Esophagus muscularis mucosa (tissue), 4 donors: ENCODE measurements at regions not wholly inside any gene's neighbourhood (a gene's known extent, or its start where the extent isn't known, plus 50 kb on each side); places are given as distances from the start of the nearest gene placed in this dataset.

ENCODE experiments used
- DNase-seq: peaks from one replicate; pipeline ENCODE4 v3.0.0-alpha.2; 2017; ENCODE audit errors: extremely low spot score
- H3K27ac ChIP-seq, 4 donors: fragments of 200-600 bp; sonication (generic); replicated peaks in 1 of 4; 1 replicate in 3 of 4; 2 replicates in 1 of 4; pipeline ENCODE4 v1.5.1; 2016 to 2019; ENCODE audit warnings: mild to moderate bottlenecking in 1 of 4
- H3K27me3 ChIP-seq, 4 donors: fragments of 200-600 bp; sonication (generic); one replicate each; pipeline versions ENCODE4 v1.5.1 to v1.6.0; 2016 to 2019
- H3K36me3 ChIP-seq, 4 donors: fragments of 200-600 bp; sonication (generic); one replicate each; pipeline ENCODE4 v1.5.1; 2016 to 2019
- H3K4me1 ChIP-seq, 4 donors: fragments of 200-600 bp; sonication (generic); one replicate each; pipeline ENCODE4 v1.5.1; 2016 to 2019
- H3K4me3 ChIP-seq, 4 donors: fragments of 200-600 bp; sonication (generic); 1 replicate in 2 of 4; 2 replicates in 2 of 4; pipeline ENCODE4 v1.5.1; 2016 to 2019; ENCODE audit warnings: mild to moderate bottlenecking in 4 of 4, moderate library complexity in 1 of 4
- H3K9me3 ChIP-seq, 4 donors: fragments of 200-600 bp; sonication (generic); 1 replicate in 3 of 4; 2 replicates in 1 of 4; pipeline ENCODE4 v1.5.1; 2016 to 2019
- CTCF ChIP-seq, 3 experiments: fragments of 200-600 bp in 2 of 3; fragments of 450-650 bp in 1 of 3; sonication (generic) in 2 of 3; IDR thresholded peaks; one replicate each; pipeline ENCODE4 v1.5.1; 2017 to 2019; ENCODE audit warnings: antibody characterized with exemption in 3 of 3, mild to moderate bottlenecking in 2 of 3, moderate library complexity in 1 of 3
- EP300 ChIP-seq: sonication (generic); formaldehyde crosslinking; IDR thresholded peaks from one replicate; pipeline ENCODE4 v1.6.1; 2017; ENCODE audit warnings: antibody characterized with exemption
- POLR2A ChIP-seq: fragments of 450-650 bp; IDR thresholded peaks from one replicate; pipeline ENCODE4 v1.6.1; 2017; ENCODE audit warnings: antibody characterized with exemption, moderate library complexity, mild to moderate bottlenecking, low read depth
- POLR2AphosphoS5 ChIP-seq, 2 donors: sonication (generic); formaldehyde crosslinking; IDR thresholded peaks; one replicate each; pipeline ENCODE4 v1.6.1; 2017; ENCODE audit warnings: antibody characterized with exemption in 2 of 2
- WGBS: methylation state at CpG from one replicate; pipeline ENCODE4 v1.1.5; 2018; 5-methylcytosine and 5-hydroxymethylcytosine counted together
- intact Hi-C: fragments of 100-400 bp; cut with DNase I; formaldehyde crosslinking; loops from one replicate; pipeline ENCODE4 v1.15.1; 2023

GRCh38 chr4:162849937-162850336, 316.8 kb downstream of the NAF1 start:
- Histone ChIP-seq H3K9me3 (no peaks in the 10 kb centered on the region), H3K36me3 (no peaks in the 10 kb centered on the region), H3K4me3 (no peak overlapping the region), H3K27me3 (no peaks in the 10 kb centered on the region), H3K4me1 (no peaks in the 10 kb centered on the region), H3K27ac (no peak overlapping the region)
- TF ChIP-seq POLR2AphosphoS5 (IDR thresholded peaks at IDR 0.05) = no peak
- no peak for TF ChIP-seq EP300
- no peak for TF ChIP-seq CTCF (IDR thresholded peaks at IDR 0.05)
- TF ChIP-seq POLR2A = no peak
- intact Hi-C loops = no loop called here
- no peak for DNase-seq

- Histone ChIP-seq H3K4me1 (no peaks in the 10 kb centered on the region), H3K9me3 (no peaks in the 10 kb centered on the region), H3K4me3 (no peak overlapping the region), H3K27ac (no peak overlapping the region), H3K27me3 (no peaks in the 10 kb centered on the region), H3K36me3 (no peaks in the 10 kb centered on the region)
- 89% methylated on average over 1 of the region's 1 CpG for WGBS
- no peak for DNase-seq
- TF ChIP-seq CTCF (IDR thresholded peaks at IDR 0.05) = no peak
- intact Hi-C loops = no loop called here
Observed at GRCh38 chr4:162847945-162848549, 318.6 kb downstream of the NAF1 start.

GRCh38 chr4:162841753-162842152, 324.9 kb downstream of the NAF1 start:
- DNase-seq = no peak
- WGBS = 41% methylated on average over 1 of the region's 1 CpG
- Histone ChIP-seq H3K9me3 (no peaks in the 10 kb centered on the region), H3K27me3 (no peaks in the 10 kb centered on the region), H3K4me1 (no peaks in the 10 kb centered on the region), H3K36me3 (no peaks in the 10 kb centered on the region), H3K27ac (no peak overlapping the region), H3K4me3 (no peak overlapping the region)
- intact Hi-C loops = no loop called here
- TF ChIP-seq CTCF (IDR thresholded peaks at IDR 0.05) (no peak), EP300 (no peak), POLR2AphosphoS5 (IDR thresholded peaks at IDR 0.05) (no peak), POLR2A (no peak)

DNA sequence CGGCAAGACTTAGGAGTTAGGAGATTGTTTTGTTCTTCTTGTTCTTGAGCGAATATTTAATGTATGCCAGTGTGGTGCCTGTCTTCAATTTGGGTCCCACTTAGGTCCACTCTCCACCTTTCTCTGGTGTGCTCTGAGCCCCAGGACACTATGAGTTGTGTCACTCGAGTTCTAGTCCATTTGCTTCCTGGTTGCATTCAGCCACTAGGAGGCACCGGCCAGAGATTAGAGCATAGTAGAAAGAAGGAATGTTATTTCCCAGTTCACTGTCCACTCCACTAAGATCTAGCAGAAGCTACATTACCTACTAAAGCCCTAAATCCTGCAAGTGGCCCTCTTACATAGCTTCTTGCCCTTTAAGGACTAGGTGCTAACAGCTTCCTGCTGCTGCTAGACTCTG, 326.9 kb downstream of the NAF1 start:
- no peaks in the 10 kb centered on the region for H3K36me3 ChIP-seq
- WGBS = 79% methylated on average over 4 of the region's 4 CpGs
- intact Hi-C loops = no loop called here
- H3K27ac ChIP-seq = no peak overlapping the region
- H3K27me3 ChIP-seq = no peaks in the 10 kb centered on the region
- no peak for TF ChIP-seq POLR2AphosphoS5 (IDR thresholded peaks at IDR 0.05)
- no peak for TF ChIP-seq POLR2A
- DNase-seq = no peak
- H3K9me3 ChIP-seq = no peaks in the 10 kb centered on the region
- H3K4me3 ChIP-seq = no peak overlapping the region
- H3K4me1 ChIP-seq = no peaks in the 10 kb centered on the region

DNA sequence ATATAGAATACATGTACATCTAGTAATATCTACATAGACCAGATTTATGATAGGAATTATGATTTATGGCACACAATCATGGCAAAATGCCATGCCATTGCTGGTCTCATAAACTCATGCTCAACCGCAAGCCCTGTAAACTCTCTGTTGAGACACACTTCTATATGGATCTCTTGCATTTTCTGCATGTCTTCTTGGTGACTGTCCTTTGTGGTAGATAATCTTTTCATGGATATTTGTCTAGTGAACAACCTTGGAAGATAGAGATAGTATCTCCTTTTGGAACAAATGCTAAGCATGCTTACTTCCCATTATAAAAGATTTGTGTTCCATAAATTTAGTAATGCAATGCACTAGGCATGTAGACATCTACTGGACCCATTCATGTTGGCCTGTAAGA, 328.0 kb downstream of the NAF1 start:
- no peaks in the 10 kb centered on the region for H3K27me3 ChIP-seq
- H3K4me3 ChIP-seq = no peak overlapping the region
- no peak overlapping the region for H3K27ac ChIP-seq
- no peaks in the 10 kb centered on the region for H3K36me3 ChIP-seq
- WGBS = 85% methylated on average over 1 of the region's 1 CpG
- TF ChIP-seq POLR2AphosphoS5 (IDR thresholded peaks at IDR 0.05) (no peak), POLR2A (no peak), CTCF (IDR thresholded peaks at IDR 0.05) (no peak), EP300 (no peak)
- no peaks in the 10 kb centered on the region for H3K9me3 ChIP-seq
- no peak for DNase-seq
- intact Hi-C loops = no loop called here
- H3K4me1 ChIP-seq = no peaks in the 10 kb centered on the region
